CD4-positive, alpha-beta T cell (primary cell): ENCODE measurements at regions not wholly inside any gene's neighbourhood (a gene's known extent, or its start where the extent isn't known, plus 50 kb on each side); places are given as distances from the start of the nearest gene placed in this dataset.

Experiments
- ATAC-seq: fragments of 200-7000 bp; cut with Tn5 transposase; one replicate; pipeline ENCODE4 v1.10.0; 2022; ENCODE audit warnings: mild to moderate bottlenecking; ENCODE audit not compliant: poor library complexity
- CTCF ChIA-PET: fragments of 350-600 bp; sonication (Branson Sonifier 250); formaldehyde crosslinking; loops from one replicate; lab custom pipeline; 2021; ENCODE audit warnings: antibody characterized with exemption, inconsistent platforms; lab: Charles Lee
- POLR2A ChIA-PET: fragments of 350-600 bp; sonication (Branson Sonifier 250); formaldehyde crosslinking; loops from one replicate; lab custom pipeline; 2021; ENCODE audit warnings: antibody characterized with exemption, inconsistent platforms; lab: Charles Lee
- DNase-seq, 14 experiments: peaks; one replicate each; pipeline ENCODE4 v3.0.0-alpha.2; 2013 to 2020; ENCODE audit warnings: mixed read lengths in 2 of 14
- H3K27ac ChIP-seq, 2 donors: one replicate each; pipeline versions ENCODE4 v1.5.1 to v1.7.0; 2013; ENCODE audit warnings: low read length in 2 of 2, low read depth in 1 of 2, mild to moderate bottlenecking in 1 of 2
- H3K27me3 ChIP-seq, 2 experiments: 1 replicate in 1 of 2; 2 replicates in 1 of 2; pipeline versions ENCODE4 v1.6.1 to v1.7.0; 2013; ENCODE audit warnings: low read length in 2 of 2, control low read depth in 1 of 2, mild to moderate bottlenecking in 1 of 2, moderate library complexity in 1 of 2; ENCODE audit not compliant: insufficient read depth in 2 of 2, control insufficient read depth in 1 of 2
- H3K36me3 ChIP-seq: one replicate; pipeline ENCODE4 v1.6.1; 2013; ENCODE audit warnings: low read length, control low read depth; ENCODE audit not compliant: insufficient read depth
- H3K4me1 ChIP-seq: one replicate; pipeline ENCODE4 v1.6.1; 2013; ENCODE audit warnings: low read length, control low read depth; ENCODE audit not compliant: insufficient read depth
- H3K4me3 ChIP-seq: one replicate; pipeline ENCODE4 v1.5.1; 2013; ENCODE audit warnings: mild to moderate bottlenecking, low read length, moderate library complexity
- H3K9me3 ChIP-seq, 2 experiments: 1 replicate in 1 of 2; 2 replicates in 1 of 2; pipeline versions ENCODE4 v1.6.1 to v1.7.0; 2013; ENCODE audit warnings: low read length in 2 of 2, mild to moderate bottlenecking in 2 of 2, control low read depth in 1 of 2, moderate library complexity in 1 of 2; ENCODE audit not compliant: control insufficient read depth in 1 of 2, insufficient read depth in 1 of 2
- H3K27ac Mint-ChIP-seq: one replicate; pipeline ENCODE4 v1.8.0; 2020; ENCODE audit warnings: mixed read lengths
- H3K27me3 Mint-ChIP-seq: one replicate; pipeline ENCODE4 v1.8.0; 2021; ENCODE audit warnings: mixed read lengths
- H3K36me3 Mint-ChIP-seq: one replicate; pipeline ENCODE4 v1.8.0; 2021; ENCODE audit warnings: low read depth, mixed read lengths
- H3K4me1 Mint-ChIP-seq: one replicate; pipeline ENCODE4 v1.8.0; 2021; ENCODE audit warnings: low read depth, mixed read lengths
- H3K4me3 Mint-ChIP-seq: one replicate; pipeline ENCODE4 v1.8.0; 2020; ENCODE audit warnings: mild to moderate bottlenecking, mixed read lengths
- H3K9me3 Mint-ChIP-seq: one replicate; pipeline ENCODE4 v1.8.0; 2020; ENCODE audit warnings: mixed read lengths
- CTCF ChIP-seq: fragments of 200-600 bp; IDR thresholded peaks from one replicate; pipeline ENCODE4 v1.8.0; 2022; ENCODE audit warnings: antibody characterized with exemption, mild to moderate bottlenecking
- intact Hi-C, 2 experiments: fragments of 100-400 bp; cut with DNase I in 1 of 2; cut with micrococcal nuclease in 1 of 2; formaldehyde crosslinking; loops; one replicate each; pipeline versions ENCODE4 v1.15.1 to v1.9.0; 2023 to 2025; cut with DNase I, micrococcal nuclease

GRCh38 chr7:12864470-12865046 lies 177.1 kb downstream of the ARL4A start:
- Mint-ChIP-seq H3K36me3 (no peaks in the 10 kb centered on the region), H3K4me3 (no peak overlapping the region), H3K27me3 (no peaks in the 10 kb centered on the region), H3K4me1 (no peaks in the 10 kb centered on the region), H3K27ac (no peak overlapping the region), H3K9me3 (no peaks in the 10 kb centered on the region)
- ATAC-seq, result no peak
- CTCF ChIA-PET, result no interaction called here
- Histone ChIP-seq H3K4me3 (no peak overlapping the region), H3K9me3 (peaks cover 0 to 11% of the 10 kb centered on the region in 2 experiments), H3K36me3 (no peaks in the 10 kb centered on the region), H3K4me1 (no peaks in the 10 kb centered on the region), H3K27me3 (no peaks in the 10 kb centered on the region), H3K27ac (no peak overlapping the region)
- TF ChIP-seq CTCF, result no peak
- DNase-seq, result no peak
- POLR2A ChIA-PET, result no interaction called here
- intact Hi-C loops, result loop anchor here in 1 of 2 experiments (10.0 kb wide), 1 partner anchor 130 kb away; no protein-coding TSS in a partner anchor

GRCh38 chr7:12865593-12865992 lies 178.2 kb downstream of the ARL4A start:
- no peak for TF ChIP-seq CTCF
- Histone ChIP-seq H3K4me3 (no peak overlapping the region), H3K9me3 (peaks cover 0 to 11% of the 10 kb centered on the region in 2 experiments), H3K27ac (no peak overlapping the region), H3K27me3 (no peaks in the 10 kb centered on the region), H3K4me1 (no peaks in the 10 kb centered on the region), H3K36me3 (no peaks in the 10 kb centered on the region)
- Mint-ChIP-seq H3K27me3 (no peaks in the 10 kb centered on the region), H3K4me3 (no peak overlapping the region), H3K4me1 (no peaks in the 10 kb centered on the region), H3K27ac (no peak overlapping the region), H3K36me3 (no peaks in the 10 kb centered on the region), H3K9me3 (no peaks in the 10 kb centered on the region)
- intact Hi-C loops, result loop anchor here in 1 of 2 experiments (10.0 kb wide), 1 partner anchor 131 kb away; no protein-coding TSS in a partner anchor
- DNase-seq (no peak), ATAC-seq (no peak)
- ChIA-PET POLR2A (no interaction called here), CTCF (interaction anchor here (1.1 kb wide), 1 partner anchor 17 kb away, joined by 3 read pairs; no protein-coding TSS in a partner anchor)

GRCh38 chr7:12866207-12866606 lies 178.8 kb downstream of the ARL4A start:
- Mint-ChIP-seq H3K4me3 (no peak overlapping the region), H3K4me1 (no peaks in the 10 kb centered on the region), H3K27ac (no peak overlapping the region), H3K27me3 (no peaks in the 10 kb centered on the region), H3K36me3 (no peaks in the 10 kb centered on the region), H3K9me3 (no peaks in the 10 kb centered on the region)
- ChIA-PET POLR2A (no interaction called here), CTCF (interaction anchor here (1.1 kb wide), 1 partner anchor 16 kb away, joined by 3 read pairs; no protein-coding TSS in a partner anchor)
- intact Hi-C loops, result loop anchor here in 1 of 2 experiments (10.0 kb wide), 1 partner anchor 131 kb away; no protein-coding TSS in a partner anchor
- no peak overlapping the region for H3K27ac ChIP-seq
- no peaks in the 10 kb centered on the region for H3K36me3 ChIP-seq
- DNase-seq, result no peak
- H3K27me3 ChIP-seq, result no peaks in the 10 kb centered on the region
- no peaks in the 10 kb centered on the region for H3K4me1 ChIP-seq
- no peak for TF ChIP-seq CTCF
- no peak for ATAC-seq
- no peak overlapping the region for H3K4me3 ChIP-seq
- H3K9me3 ChIP-seq, result peaks cover 0 to 11% of the 10 kb centered on the region in 2 experiments
